ENCODE measurements at regions not wholly inside any gene's neighbourhood (a gene's known extent, or its start where the extent isn't known, plus 50 kb on each side); places are given as distances from the start of the nearest gene placed in this dataset.

GRCh38 chr1:56417646-56418045 is 161.7 kb downstream of the PLPP3 start:
- no peaks in the 10 kb centered on the region for H3K36me3 ChIP-seq (ENCODE audit: control insufficient read depth, insufficient read depth, low read length)
- no CpG with 5 or more reads among the region's 4 CpGs for WGBS (ENCODE audit: insufficient coverage, insufficient read length)
- H3K4me1 ChIP-seq (ENCODE audit: control insufficient read depth, insufficient read depth, low read length), result no peaks in the 10 kb centered on the region
- H3K9me3 ChIP-seq (ENCODE audit: control insufficient read depth, insufficient read depth, low read length), result no peaks in the 10 kb centered on the region
- no peak overlapping the region for H3K27ac ChIP-seq (ENCODE audit: low read length)
- no peak for DNase-seq (ENCODE audit: low read depth, low spot score)
- H3K4me3 ChIP-seq (ENCODE audit: low read length), result no peak overlapping the region
- no peaks in the 10 kb centered on the region for H3K27me3 ChIP-seq (ENCODE audit: control insufficient read depth, insufficient read depth, low read length)

DNA sequence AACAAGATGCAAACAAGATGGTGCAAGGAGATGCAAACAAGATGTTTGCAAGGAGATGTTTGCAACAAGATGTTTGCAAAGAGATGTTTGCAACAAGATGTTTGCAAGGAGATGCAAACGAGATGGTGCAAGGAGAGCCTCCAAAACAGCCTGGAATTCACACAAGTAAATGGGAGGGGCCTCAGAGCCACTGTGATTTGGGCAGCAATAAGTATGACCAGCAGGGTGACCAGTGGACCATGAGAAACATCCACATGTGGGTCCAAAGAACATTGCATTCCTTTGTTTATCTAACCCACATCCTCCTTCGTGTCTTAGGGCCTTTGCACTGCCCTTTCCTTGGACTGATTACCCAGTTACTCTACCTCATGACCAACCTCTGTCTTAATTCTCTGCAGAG is 162.9 kb downstream of the PLPP3 start:
- H3K36me3 ChIP-seq (ENCODE audit: control insufficient read depth, insufficient read depth, low read length), result no peaks in the 10 kb centered on the region
- DNase-seq (ENCODE audit: low read depth, low spot score), result no peak

GRCh38 chr1:56415720-56416119 is 163.6 kb downstream of the PLPP3 start:
- Histone ChIP-seq H3K36me3 (ENCODE audit: control insufficient read depth, insufficient read depth, low read length) (no peaks in the 10 kb centered on the region), H3K27me3 (ENCODE audit: control insufficient read depth, insufficient read depth, low read length) (no peaks in the 10 kb centered on the region), H3K4me3 (ENCODE audit: low read length) (no peak overlapping the region), H3K4me1 (ENCODE audit: control insufficient read depth, insufficient read depth, low read length) (no peaks in the 10 kb centered on the region), H3K27ac (ENCODE audit: low read length) (no peak overlapping the region), H3K9me3 (ENCODE audit: control insufficient read depth, insufficient read depth, low read length) (no peaks in the 10 kb centered on the region)
- DNase-seq (ENCODE audit: low read depth, low spot score), result no peak
- WGBS (ENCODE audit: insufficient coverage, insufficient read length), result no CpG with 5 or more reads among the region's 4 CpGs

More for the DNA sequence above, 162.9 kb downstream of the PLPP3 start:
- Histone ChIP-seq H3K27ac (ENCODE audit: low read length) (no peak overlapping the region), H3K4me1 (ENCODE audit: control insufficient read depth, insufficient read depth, low read length) (no peaks in the 10 kb centered on the region), H3K9me3 (ENCODE audit: control insufficient read depth, insufficient read depth, low read length) (no peaks in the 10 kb centered on the region), H3K4me3 (ENCODE audit: low read length) (no peak overlapping the region), H3K27me3 (ENCODE audit: control insufficient read depth, insufficient read depth, low read length) (no peaks in the 10 kb centered on the region)
- no CpG with 5 or more reads among the region's 2 CpGs for WGBS (ENCODE audit: insufficient coverage, insufficient read length)

DNA sequence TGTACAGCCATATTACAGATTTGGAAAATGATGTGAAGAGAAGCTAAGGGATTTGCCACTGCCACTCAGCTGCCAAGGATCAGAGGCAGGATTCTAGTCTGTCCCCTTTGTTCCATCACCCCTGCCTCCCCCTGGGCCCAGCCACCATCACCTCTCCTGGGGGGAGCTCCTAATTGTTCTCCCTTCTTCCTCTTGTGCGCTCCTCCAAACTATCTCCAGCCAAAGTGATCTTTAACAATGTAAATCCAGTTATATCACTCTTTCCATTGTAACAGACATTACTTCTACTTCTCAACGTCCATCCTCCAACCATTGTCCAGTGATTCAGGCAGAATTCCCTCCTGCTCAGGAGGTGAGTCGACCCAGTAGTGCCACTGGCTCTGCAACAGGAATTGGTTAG is 164.1 kb downstream of the PLPP3 start:
- H3K9me3 ChIP-seq (ENCODE audit: control insufficient read depth, insufficient read depth, low read length), result no peaks in the 10 kb centered on the region
- DNase-seq (ENCODE audit: low read depth, low spot score), result no peak
- 100% methylated on average over 1 of the region's 3 CpGs for WGBS (ENCODE audit: insufficient coverage, insufficient read length)
- H3K36me3 ChIP-seq (ENCODE audit: control insufficient read depth, insufficient read depth, low read length), result no peaks in the 10 kb centered on the region
- H3K4me3 ChIP-seq (ENCODE audit: low read length), result no peak overlapping the region
- H3K27me3 ChIP-seq (ENCODE audit: control insufficient read depth, insufficient read depth, low read length), result no peaks in the 10 kb centered on the region
- H3K27ac ChIP-seq (ENCODE audit: low read length), result no peak overlapping the region
- H3K4me1 ChIP-seq (ENCODE audit: control insufficient read depth, insufficient read depth, low read length), result no peaks in the 10 kb centered on the region

- H3K27ac ChIP-seq (ENCODE audit: low read length), result no peak overlapping the region
- no peaks in the 10 kb centered on the region for H3K9me3 ChIP-seq (ENCODE audit: control insufficient read depth, insufficient read depth, low read length)
- WGBS (ENCODE audit: insufficient coverage, insufficient read length), result no CpG with 5 or more reads among the region's 9 CpGs
- no peaks in the 10 kb centered on the region for H3K27me3 ChIP-seq (ENCODE audit: control insufficient read depth, insufficient read depth, low read length)
- no peak overlapping the region for H3K4me3 ChIP-seq (ENCODE audit: low read length)
- no peaks in the 10 kb centered on the region for H3K36me3 ChIP-seq (ENCODE audit: control insufficient read depth, insufficient read depth, low read length)
- no peaks in the 10 kb centered on the region for H3K4me1 ChIP-seq (ENCODE audit: control insufficient read depth, insufficient read depth, low read length)
- no peak for DNase-seq (ENCODE audit: low read depth, low spot score)
Measured at GRCh38 chr1:56414728-56415224, 164.6 kb downstream of the PLPP3 start.

- Histone ChIP-seq H3K4me3 (ENCODE audit: low read length) (no peak overlapping the region), H3K27me3 (ENCODE audit: control insufficient read depth, insufficient read depth, low read length) (no peaks in the 10 kb centered on the region), H3K4me1 (ENCODE audit: control insufficient read depth, insufficient read depth, low read length) (no peaks in the 10 kb centered on the region), H3K36me3 (ENCODE audit: control insufficient read depth, insufficient read depth, low read length) (no peaks in the 10 kb centered on the region), H3K9me3 (ENCODE audit: control insufficient read depth, insufficient read depth, low read length) (no peaks in the 10 kb centered on the region), H3K27ac (ENCODE audit: low read length) (no peak overlapping the region)
- no peak for DNase-seq (ENCODE audit: low read depth, low spot score)
- no CpG with 5 or more reads among the region's 7 CpGs for WGBS (ENCODE audit: insufficient coverage, insufficient read length)
Measured at GRCh38 chr1:56413671-56414199, 165.6 kb downstream of the PLPP3 start.

DNA sequence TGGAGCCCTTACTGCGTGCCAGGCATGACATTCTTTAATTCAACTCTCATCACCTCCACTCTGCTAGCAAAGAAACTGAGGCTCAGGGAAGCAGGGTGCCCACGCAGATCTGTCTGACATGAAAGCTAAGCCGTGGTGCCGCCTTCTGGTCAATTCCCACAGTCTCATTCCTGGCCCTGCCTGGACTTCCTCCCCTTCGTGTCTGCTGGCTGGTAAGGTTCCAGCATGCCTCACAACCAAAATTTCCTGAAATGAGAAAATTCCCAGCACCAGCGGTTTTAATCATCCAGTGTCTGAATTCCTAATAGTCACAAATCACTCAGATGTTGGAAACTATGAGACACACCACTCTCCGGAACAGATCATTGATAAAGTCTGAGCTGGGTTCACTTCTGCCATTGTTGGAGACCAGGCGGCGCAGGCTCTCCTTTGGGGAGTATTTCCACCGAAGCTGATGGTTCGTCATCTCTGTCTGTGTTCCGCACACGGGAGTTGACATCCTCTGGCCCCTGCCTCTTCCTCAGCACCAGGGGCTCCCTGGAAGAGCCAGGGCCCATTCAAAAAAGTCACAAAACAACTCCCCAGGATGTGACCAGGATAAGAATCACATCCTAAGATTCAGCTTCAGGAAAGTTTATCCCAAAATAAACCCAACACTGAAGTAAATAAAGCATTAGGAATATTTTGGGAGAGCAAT is 167.7 kb downstream of the PLPP3 start:
- no peak overlapping the region for H3K4me3 ChIP-seq (ENCODE audit: low read length)
- WGBS (ENCODE audit: insufficient coverage, insufficient read length), result no CpG with 5 or more reads among the region's 13 CpGs
- H3K36me3 ChIP-seq (ENCODE audit: control insufficient read depth, insufficient read depth, low read length), result no peaks in the 10 kb centered on the region
- no peak for DNase-seq (ENCODE audit: low read depth, low spot score)
- no peak overlapping the region for H3K27ac ChIP-seq (ENCODE audit: low read length)
- no peaks in the 10 kb centered on the region for H3K27me3 ChIP-seq (ENCODE audit: control insufficient read depth, insufficient read depth, low read length)
- H3K4me1 ChIP-seq (ENCODE audit: control insufficient read depth, insufficient read depth, low read length), result no peaks in the 10 kb centered on the region
- H3K9me3 ChIP-seq (ENCODE audit: control insufficient read depth, insufficient read depth, low read length), result no peaks in the 10 kb centered on the region

DNA sequence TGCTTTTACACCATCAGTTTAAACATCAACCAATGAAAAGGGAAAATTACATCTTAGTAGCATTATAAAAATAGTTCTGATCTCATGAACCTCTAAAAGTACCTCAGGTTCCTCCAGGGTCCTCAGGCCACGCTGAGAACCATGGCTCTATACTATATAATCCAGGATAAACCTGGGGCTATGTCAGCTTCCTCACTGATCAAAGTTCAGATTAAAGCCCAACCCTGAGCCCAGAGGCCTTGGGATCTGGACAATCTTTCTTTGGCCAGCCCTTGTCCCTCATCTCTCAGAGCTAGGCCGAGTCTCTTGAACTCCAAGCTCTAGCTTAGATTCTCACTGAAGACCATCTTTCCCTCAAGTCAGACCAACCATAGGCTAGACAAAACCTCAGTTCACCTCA is 168.3 kb downstream of the PLPP3 start:
- Histone ChIP-seq H3K4me1 (ENCODE audit: control insufficient read depth, insufficient read depth, low read length) (no peaks in the 10 kb centered on the region), H3K27me3 (ENCODE audit: control insufficient read depth, insufficient read depth, low read length) (no peaks in the 10 kb centered on the region), H3K4me3 (ENCODE audit: low read length) (no peak overlapping the region), H3K27ac (ENCODE audit: low read length) (no peak overlapping the region), H3K36me3 (ENCODE audit: control insufficient read depth, insufficient read depth, low read length) (no peaks in the 10 kb centered on the region), H3K9me3 (ENCODE audit: control insufficient read depth, insufficient read depth, low read length) (no peaks in the 10 kb centered on the region)
- DNase-seq (ENCODE audit: low read depth, low spot score), result no peak
- no CpG with 5 or more reads among the region's 2 CpGs for WGBS (ENCODE audit: insufficient coverage, insufficient read length)

DNA sequence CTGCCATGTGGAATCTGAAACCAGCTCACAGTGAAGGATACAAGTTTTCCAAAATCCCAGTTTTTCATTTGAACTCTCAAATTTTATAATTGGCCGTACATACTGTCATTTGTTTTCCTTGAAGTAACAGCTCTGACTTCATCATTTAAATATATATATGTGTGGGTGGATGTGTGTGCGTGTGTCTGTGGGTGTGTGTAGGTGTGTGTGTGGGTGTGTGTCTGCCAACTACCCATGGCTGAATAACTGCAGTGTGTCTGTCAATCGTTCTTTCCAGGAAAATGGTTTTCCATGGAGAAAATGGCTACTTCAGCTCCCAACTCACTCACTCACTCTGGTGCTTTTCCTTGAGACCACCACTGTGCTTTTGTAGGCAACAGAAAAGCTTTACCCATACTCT is 169.0 kb downstream of the PLPP3 start:
- H3K36me3 ChIP-seq (ENCODE audit: control insufficient read depth, insufficient read depth, low read length), result no peaks in the 10 kb centered on the region
- H3K4me3 ChIP-seq (ENCODE audit: low read length), result no peak overlapping the region
- H3K9me3 ChIP-seq (ENCODE audit: control insufficient read depth, insufficient read depth, low read length), result no peaks in the 10 kb centered on the region
- no peak overlapping the region for H3K27ac ChIP-seq (ENCODE audit: low read length)
- no peaks in the 10 kb centered on the region for H3K4me1 ChIP-seq (ENCODE audit: control insufficient read depth, insufficient read depth, low read length)
- no peaks in the 10 kb centered on the region for H3K27me3 ChIP-seq (ENCODE audit: control insufficient read depth, insufficient read depth, low read length)
- WGBS (ENCODE audit: insufficient coverage, insufficient read length), result no CpG with 5 or more reads among the region's 3 CpGs
- no peak for DNase-seq (ENCODE audit: low read depth, low spot score)

- Histone ChIP-seq H3K36me3 (ENCODE audit: control insufficient read depth, insufficient read depth, low read length) (no peaks in the 10 kb centered on the region), H3K4me1 (ENCODE audit: control insufficient read depth, insufficient read depth, low read length) (no peaks in the 10 kb centered on the region), H3K27ac (ENCODE audit: low read length) (no peak overlapping the region), H3K27me3 (ENCODE audit: control insufficient read depth, insufficient read depth, low read length) (no peaks in the 10 kb centered on the region), H3K9me3 (ENCODE audit: control insufficient read depth, insufficient read depth, low read length) (no peaks in the 10 kb centered on the region), H3K4me3 (ENCODE audit: low read length) (no peak overlapping the region)
- DNase-seq (ENCODE audit: low read depth, low spot score), result peak; percentile 50
- WGBS (ENCODE audit: insufficient coverage, insufficient read length), result no CpG with 5 or more reads among the region's 8 CpGs
Measured at GRCh38 chr1:56409112-56409691, 170.2 kb downstream of the PLPP3 start.
